KMS-11 (cell line): ENCODE measurements at regions not wholly inside any gene's neighbourhood (a gene's known extent, or its start where the extent isn't known, plus 50 kb on each side); places are given as distances from the start of the nearest gene placed in this dataset.

ENCODE experiments used
- H2AFZ ChIP-seq: fragments of 200-600 bp; sonication (generic); 2 replicates; pipeline ENCODE4 v1.6.1; 2016; ENCODE audit warnings: antibody characterized with exemption, mixed run types, low read depth
- H3K27ac ChIP-seq: fragments of 200-600 bp; sonication (generic); 2 replicates; pipeline ENCODE4 v1.6.1; 2016; ENCODE audit warnings: mild to moderate bottlenecking, mixed run types
- H3K27me3 ChIP-seq: fragments of 200-600 bp; sonication (generic); 2 replicates; pipeline ENCODE4 v1.6.1; 2017; ENCODE audit warnings: mild to moderate bottlenecking, low read depth, mixed run types, moderate library complexity; ENCODE audit not compliant: insufficient read depth
- H3K36me3 ChIP-seq: fragments of 200-600 bp; sonication (generic); 2 replicates; pipeline ENCODE4 v1.6.1; 2017; ENCODE audit warnings: mild to moderate bottlenecking, mixed run types; ENCODE audit not compliant: insufficient read depth
- H3K4me1 ChIP-seq: fragments of 200-600 bp; sonication (generic); 2 replicates; pipeline ENCODE4 v1.6.1; 2016; ENCODE audit warnings: mild to moderate bottlenecking, low read depth, mixed run types; ENCODE audit not compliant: poor library complexity, severe bottlenecking
- H3K4me2 ChIP-seq: fragments of 200-600 bp; sonication (generic); 2 replicates; pipeline ENCODE4 v1.7.0; 2016; ENCODE audit warnings: mild to moderate bottlenecking, mixed run types
- H3K4me3 ChIP-seq: fragments of 200-600 bp; sonication (generic); IDR thresholded peaks from 2 replicates; pipeline ENCODE4 v1.6.1; 2017; ENCODE audit warnings: low read depth, low read length, mixed read lengths; ENCODE audit not compliant: insufficient read depth
- H3K79me2 ChIP-seq: fragments of 200-600 bp; sonication (generic); 2 replicates; pipeline ENCODE4 v1.6.1; 2016; ENCODE audit warnings: low read depth, mixed run types; ENCODE audit not compliant: insufficient read depth
- H3K9ac ChIP-seq: fragments of 200-600 bp; sonication (generic); 2 replicates; pipeline ENCODE4 v1.6.1; 2016; ENCODE audit warnings: mild to moderate bottlenecking, mixed run types
- H4K20me1 ChIP-seq: fragments of 200-600 bp; sonication (generic); 2 replicates; pipeline ENCODE4 v1.6.1; 2016; ENCODE audit warnings: mild to moderate bottlenecking, mixed run types; ENCODE audit not compliant: insufficient read depth
- TF ChIP-seq, protein P1 (sequence below): fragments of 200-600 bp; sonication (generic); conservative IDR thresholded peaks from 2 replicates; pipeline ENCODE4 v1.6.1; 2017; ENCODE audit warnings: low read depth, mild to moderate bottlenecking, antibody characterized with exemption, low read length, moderate library complexity, mixed read lengths

GRCh38 chr4:156710365-156711192 lies 261.0 kb downstream of the PDGFC start:
- Histone ChIP-seq H3K79me2 (no peaks in the 10 kb centered on the region), H3K36me3 (no peaks in the 10 kb centered on the region), H3K9ac (no peak overlapping the region), H2AFZ (no peak overlapping the region), H3K27ac (no peak overlapping the region), H3K27me3 (no peaks in the 10 kb centered on the region), H3K4me1 (no peaks in the 10 kb centered on the region), H4K20me1 (no peaks in the 10 kb centered on the region), H3K4me2 (no peak overlapping the region), H3K4me3 (no peak overlapping the region)
- TF ChIP-seq, protein P1, sequence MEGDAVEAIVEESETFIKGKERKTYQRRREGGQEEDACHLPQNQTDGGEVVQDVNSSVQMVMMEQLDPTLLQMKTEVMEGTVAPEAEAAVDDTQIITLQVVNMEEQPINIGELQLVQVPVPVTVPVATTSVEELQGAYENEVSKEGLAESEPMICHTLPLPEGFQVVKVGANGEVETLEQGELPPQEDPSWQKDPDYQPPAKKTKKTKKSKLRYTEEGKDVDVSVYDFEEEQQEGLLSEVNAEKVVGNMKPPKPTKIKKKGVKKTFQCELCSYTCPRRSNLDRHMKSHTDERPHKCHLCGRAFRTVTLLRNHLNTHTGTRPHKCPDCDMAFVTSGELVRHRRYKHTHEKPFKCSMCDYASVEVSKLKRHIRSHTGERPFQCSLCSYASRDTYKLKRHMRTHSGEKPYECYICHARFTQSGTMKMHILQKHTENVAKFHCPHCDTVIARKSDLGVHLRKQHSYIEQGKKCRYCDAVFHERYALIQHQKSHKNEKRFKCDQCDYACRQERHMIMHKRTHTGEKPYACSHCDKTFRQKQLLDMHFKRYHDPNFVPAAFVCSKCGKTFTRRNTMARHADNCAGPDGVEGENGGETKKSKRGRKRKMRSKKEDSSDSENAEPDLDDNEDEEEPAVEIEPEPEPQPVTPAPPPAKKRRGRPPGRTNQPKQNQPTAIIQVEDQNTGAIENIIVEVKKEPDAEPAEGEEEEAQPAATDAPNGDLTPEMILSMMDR: no peak

DNA sequence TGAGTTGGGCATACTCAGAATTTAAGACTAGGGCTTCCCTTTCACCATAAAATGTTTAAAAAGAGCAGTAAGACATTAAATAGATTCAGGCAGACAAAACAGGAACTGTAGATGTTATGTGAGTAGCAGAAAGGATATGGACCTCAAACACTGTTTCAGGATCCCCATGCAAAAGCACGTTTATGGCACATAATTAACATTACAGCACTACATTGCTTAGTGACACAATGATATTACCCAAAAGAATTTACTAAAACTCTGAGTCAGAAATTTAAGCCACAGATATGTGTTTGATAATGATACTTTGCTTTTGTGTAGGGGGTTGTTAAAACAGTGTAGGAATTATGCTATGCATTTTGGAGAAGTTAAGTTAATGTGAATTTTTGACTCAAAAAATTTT lies 266.3 kb downstream of the PDGFC start:
- H3K9ac ChIP-seq: no peak overlapping the region
- TF ChIP-seq, protein P1: no peak
- no peaks in the 10 kb centered on the region for H3K79me2 ChIP-seq
- no peak overlapping the region for H2AFZ ChIP-seq
- H3K4me2 ChIP-seq: no peak overlapping the region
- no peaks in the 10 kb centered on the region for H3K27me3 ChIP-seq
- H4K20me1 ChIP-seq: no peaks in the 10 kb centered on the region
- H3K27ac ChIP-seq: no peak overlapping the region
- no peaks in the 10 kb centered on the region for H3K36me3 ChIP-seq
- no peak overlapping the region for H3K4me3 ChIP-seq
- H3K4me1 ChIP-seq: no peaks in the 10 kb centered on the region

GRCh38 chr4:156695163-156695562 lies 276.4 kb downstream of the PDGFC start:
- no peaks in the 10 kb centered on the region for H3K36me3 ChIP-seq
- H3K9ac ChIP-seq: no peak overlapping the region
- H2AFZ ChIP-seq: no peak overlapping the region
- H3K4me1 ChIP-seq: no peaks in the 10 kb centered on the region
- TF ChIP-seq, protein P1: no peak
- no peak overlapping the region for H3K4me3 ChIP-seq
- H4K20me1 ChIP-seq: no peaks in the 10 kb centered on the region
- no peaks in the 10 kb centered on the region for H3K27me3 ChIP-seq
- no peaks in the 10 kb centered on the region for H3K79me2 ChIP-seq
- no peak overlapping the region for H3K27ac ChIP-seq
- no peak overlapping the region for H3K4me2 ChIP-seq

- no peak overlapping the region for H2AFZ ChIP-seq
Measured at GRCh38 chr4:156694413-156694812, 277.2 kb downstream of the PDGFC start.

More at GRCh38 chr4:156694413-156694812, 277.2 kb downstream of the PDGFC start:
- no peaks in the 10 kb centered on the region for H3K79me2 ChIP-seq
- no peaks in the 10 kb centered on the region for H3K4me1 ChIP-seq
- no peak overlapping the region for H3K4me3 ChIP-seq
- no peak overlapping the region for H3K4me2 ChIP-seq
- no peaks in the 10 kb centered on the region for H3K27me3 ChIP-seq
- no peak overlapping the region for H3K27ac ChIP-seq
- H3K9ac ChIP-seq: no peak overlapping the region
- no peaks in the 10 kb centered on the region for H3K36me3 ChIP-seq
- TF ChIP-seq, protein P1: no peak
- no peaks in the 10 kb centered on the region for H4K20me1 ChIP-seq
